Gastroesophageal sphincter (tissue), 4 donors: ENCODE measurements at regions not wholly inside any gene's neighbourhood (a gene's known extent, or its start where the extent isn't known, plus 50 kb on each side); places are given as distances from the start of the nearest gene placed in this dataset.

Experiments used
- ATAC-seq: fragments of 150-250 bp; one replicate; pipeline ENCODE4 v1.9.1; 2016; ENCODE audit warnings: mild to moderate bottlenecking, moderate library complexity
- H3K27ac ChIP-seq, 4 donors: fragments of 200-600 bp; sonication (generic) in 3 of 4; 1 replicate in 3 of 4; 2 replicates in 1 of 4; pipeline ENCODE4 v1.5.1; 2016 to 2019
- H3K27me3 ChIP-seq: fragments of 200-600 bp; sonication (generic); one replicate; pipeline ENCODE4 v1.5.1; 2019
- H3K36me3 ChIP-seq, 2 donors: fragments of 200-600 bp; sonication (generic); one replicate each; pipeline ENCODE4 v1.5.1; 2019; ENCODE audit warnings: control low read depth in 1 of 2
- H3K4me1 ChIP-seq, 3 donors: fragments of 200-600 bp; sonication (generic); 1 replicate in 2 of 3; 2 replicates in 1 of 3; pipeline ENCODE4 v1.5.1; 2016 to 2019; ENCODE audit warnings: control low read depth in 2 of 3
- H3K4me3 ChIP-seq, 2 donors: fragments of 200-600 bp; sonication (generic); one replicate each; pipeline ENCODE4 v1.5.1; 2019; ENCODE audit warnings: mild to moderate bottlenecking in 1 of 2, moderate library complexity in 1 of 2
- H3K9me3 ChIP-seq, 3 donors: fragments of 200-600 bp; sonication (generic); one replicate each; pipeline ENCODE4 v1.5.1; 2017 to 2019; ENCODE audit warnings: control low read depth in 2 of 3
- EP300 ChIP-seq: sonication (generic); formaldehyde crosslinking; IDR thresholded peaks from one replicate; pipeline ENCODE4 v1.6.1; 2017; ENCODE audit warnings: antibody characterized with exemption, mild to moderate bottlenecking
- POLR2A ChIP-seq, 2 donors: fragments of 450-650 bp; IDR thresholded peaks; one replicate each; pipeline ENCODE4 v1.6.1; 2017; ENCODE audit warnings: antibody characterized with exemption in 2 of 2, mild to moderate bottlenecking in 2 of 2, moderate library complexity in 1 of 2
- POLR2AphosphoS5 ChIP-seq: sonication (generic); formaldehyde crosslinking; IDR thresholded peaks from one replicate; pipeline ENCODE4 v1.6.1; 2017; ENCODE audit warnings: antibody characterized with exemption
- WGBS, 2 donors: methylation state at CpG; one replicate each; pipeline ENCODE4 v1.1.5; 2018; ENCODE audit warnings: low coverage in 1 of 2; 5-methylcytosine and 5-hydroxymethylcytosine counted together
- TF ChIP-seq, protein P1 (sequence below), 4 experiments: fragments of 200-600 bp in 2 of 4; fragments of 450-650 bp in 2 of 4; sonication (generic) in 1 of 4; IDR thresholded peaks; one replicate each; pipeline ENCODE4 v1.5.1; 2017 to 2019; ENCODE audit warnings: antibody characterized with exemption in 4 of 4, mild to moderate bottlenecking in 2 of 4, moderate library complexity in 2 of 4

DNA sequence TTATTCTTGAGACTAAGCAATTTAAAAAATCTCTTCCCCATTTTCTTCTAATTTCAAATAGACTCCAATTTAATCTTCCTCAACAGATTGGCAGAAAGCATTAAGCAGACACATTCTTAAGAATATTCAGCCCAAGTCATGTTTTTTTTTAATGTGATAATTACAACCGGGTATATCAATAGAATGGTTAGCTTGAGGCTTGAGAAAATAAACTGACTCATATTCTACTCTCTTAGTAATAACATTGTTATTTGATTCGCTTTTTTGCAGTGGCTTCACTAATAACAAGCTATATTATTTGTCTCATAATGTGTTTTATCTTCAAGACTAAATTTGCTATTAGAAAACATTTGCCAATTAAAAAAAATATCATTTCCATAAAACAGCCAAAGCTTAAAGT is 488.6 kb upstream of the RGS18 start:
- TF ChIP-seq POLR2A (IDR thresholded peaks at IDR 0.05) (no peak), POLR2AphosphoS5 (no peak)
- Histone ChIP-seq H3K36me3 (no peaks in the 10 kb centered on the region), H3K9me3 (no peaks in the 10 kb centered on the region), H3K4me1 (peaks cover 0 to 3% (median 0%) of the 10 kb centered on the region in 3 donors), H3K27ac (no peak overlapping the region), H3K4me3 (no peak overlapping the region), H3K27me3 (no peaks in the 10 kb centered on the region)
- no peak for ATAC-seq
- WGBS, 2 donors, result 79 to 81% methylated on average over 2 of the region's 2 CpGs

DNA sequence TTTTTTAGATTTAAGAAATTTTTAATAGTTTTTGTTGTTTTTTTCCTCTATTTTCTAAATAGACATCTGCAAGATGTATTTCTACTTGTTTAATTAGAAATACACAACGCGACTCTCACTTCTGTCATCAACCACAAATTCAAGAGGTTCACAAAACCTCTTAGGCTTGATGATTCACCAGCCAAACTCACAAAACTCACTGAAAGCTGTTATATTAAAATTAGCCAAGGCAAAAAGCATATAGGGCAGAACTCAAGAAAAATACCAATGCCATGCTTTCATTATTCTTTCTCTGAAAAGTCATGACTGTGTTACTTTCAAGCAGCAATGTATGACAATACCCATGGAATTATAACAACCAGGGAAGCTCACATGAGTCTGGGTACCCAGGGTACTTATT is 487.0 kb upstream of the RGS18 start:
- Histone ChIP-seq H3K27ac (no peak overlapping the region), H3K9me3 (no peaks in the 10 kb centered on the region), H3K4me1 (peaks cover 0 to 9% (median 3%) of the 10 kb centered on the region in 3 donors), H3K4me3 (no peak overlapping the region), H3K27me3 (no peaks in the 10 kb centered on the region), H3K36me3 (no peaks in the 10 kb centered on the region)
- TF ChIP-seq POLR2A (IDR thresholded peaks at IDR 0.05) (no peak), POLR2AphosphoS5 (no peak), EP300 (no peak)
- WGBS, 2 donors, result 100% methylated on average over 2 of the region's 2 CpGs
- no peak for ATAC-seq

DNA sequence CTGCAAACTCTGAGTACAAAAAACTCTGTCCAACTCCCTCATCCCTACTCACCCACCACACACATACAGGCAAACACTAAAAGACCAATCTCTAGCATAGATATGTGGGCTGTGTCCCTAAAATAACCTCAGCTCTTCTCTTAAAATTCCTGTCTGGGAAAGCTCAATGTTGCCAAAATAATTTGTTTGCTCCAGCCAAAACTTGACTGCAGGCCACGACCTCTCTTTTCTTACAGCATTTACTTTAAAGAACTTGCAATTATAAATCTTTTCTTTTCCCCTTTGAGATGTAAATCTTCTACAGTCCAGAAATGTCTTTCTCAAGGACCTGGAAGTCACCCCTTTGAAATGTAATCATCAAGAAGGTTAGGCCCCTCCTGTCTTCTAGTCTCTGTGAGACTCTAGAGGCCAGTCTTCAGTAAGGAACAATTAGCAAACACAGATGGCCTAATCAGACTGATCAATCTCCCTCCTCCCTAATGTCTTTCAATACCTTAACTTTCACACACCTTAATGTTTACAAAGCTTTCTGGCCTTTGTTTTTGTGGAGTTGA is 483.6 kb upstream of the RGS18 start:
- Histone ChIP-seq H3K9me3 (no peaks in the 10 kb centered on the region), H3K27me3 (no peaks in the 10 kb centered on the region), H3K27ac (no peak overlapping the region), H3K4me3 (no peak overlapping the region), H3K36me3 (no peaks in the 10 kb centered on the region), H3K4me1 (peaks cover 0 to 9% (median 3%) of the 10 kb centered on the region in 3 donors)
- TF ChIP-seq POLR2A (IDR thresholded peaks at IDR 0.05) (no peak), EP300 (no peak), POLR2AphosphoS5 (no peak)
- TF ChIP-seq, protein P1, sequence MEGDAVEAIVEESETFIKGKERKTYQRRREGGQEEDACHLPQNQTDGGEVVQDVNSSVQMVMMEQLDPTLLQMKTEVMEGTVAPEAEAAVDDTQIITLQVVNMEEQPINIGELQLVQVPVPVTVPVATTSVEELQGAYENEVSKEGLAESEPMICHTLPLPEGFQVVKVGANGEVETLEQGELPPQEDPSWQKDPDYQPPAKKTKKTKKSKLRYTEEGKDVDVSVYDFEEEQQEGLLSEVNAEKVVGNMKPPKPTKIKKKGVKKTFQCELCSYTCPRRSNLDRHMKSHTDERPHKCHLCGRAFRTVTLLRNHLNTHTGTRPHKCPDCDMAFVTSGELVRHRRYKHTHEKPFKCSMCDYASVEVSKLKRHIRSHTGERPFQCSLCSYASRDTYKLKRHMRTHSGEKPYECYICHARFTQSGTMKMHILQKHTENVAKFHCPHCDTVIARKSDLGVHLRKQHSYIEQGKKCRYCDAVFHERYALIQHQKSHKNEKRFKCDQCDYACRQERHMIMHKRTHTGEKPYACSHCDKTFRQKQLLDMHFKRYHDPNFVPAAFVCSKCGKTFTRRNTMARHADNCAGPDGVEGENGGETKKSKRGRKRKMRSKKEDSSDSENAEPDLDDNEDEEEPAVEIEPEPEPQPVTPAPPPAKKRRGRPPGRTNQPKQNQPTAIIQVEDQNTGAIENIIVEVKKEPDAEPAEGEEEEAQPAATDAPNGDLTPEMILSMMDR (IDR thresholded peaks at IDR 0.05), result no peak
- WGBS, 2 donors, result 20% methylated on average over 1 of the region's 1 CpG
- ATAC-seq, result no peak

DNA sequence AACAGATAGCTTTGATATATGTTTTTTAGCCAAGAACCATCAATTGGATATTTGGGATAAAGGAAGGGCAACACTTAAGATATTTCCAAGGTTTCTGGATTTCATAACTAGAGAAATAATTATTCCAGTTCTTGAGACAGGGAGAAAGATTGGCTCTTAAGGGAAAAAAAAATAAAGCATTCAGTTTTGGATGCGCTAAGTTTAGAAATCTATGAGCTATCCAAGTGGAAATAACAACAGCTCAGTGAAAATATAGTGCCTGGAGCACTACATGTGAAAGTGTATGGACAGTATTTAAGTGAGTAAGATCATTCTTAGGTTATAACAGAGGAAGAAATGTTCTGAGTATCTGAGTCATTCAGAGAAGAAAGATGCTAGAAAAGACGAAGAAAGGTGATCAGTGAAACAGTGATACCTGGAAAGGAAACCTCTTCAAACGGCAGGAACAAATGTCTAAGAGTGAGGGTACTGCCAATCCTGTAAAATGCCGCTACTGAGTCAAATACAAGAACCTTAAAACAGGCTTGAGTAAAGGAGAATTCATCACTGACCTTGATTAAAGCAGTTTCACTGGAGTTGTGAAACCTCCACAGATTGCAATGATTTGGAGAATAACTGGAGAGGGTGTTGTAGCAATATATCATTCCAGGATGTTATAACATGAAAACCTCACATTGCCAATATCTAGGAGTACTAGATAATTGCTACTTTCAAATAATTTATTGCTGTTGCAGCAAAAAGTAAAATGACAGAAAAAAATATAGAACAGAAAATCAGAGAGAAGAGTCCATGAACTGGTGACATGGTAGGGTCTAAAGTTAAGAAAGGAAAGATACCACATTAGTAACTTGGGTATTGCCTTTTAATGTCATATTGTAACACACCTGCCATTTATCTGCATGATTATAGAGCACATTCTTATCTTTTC is 482.1 kb upstream of the RGS18 start:
- no peak for ATAC-seq
- Histone ChIP-seq H3K4me1 (peaks cover 0 to 9% (median 3%) of the 10 kb centered on the region in 3 donors), H3K27ac (no peak overlapping the region), H3K4me3 (no peak overlapping the region), H3K27me3 (no peaks in the 10 kb centered on the region), H3K36me3 (no peaks in the 10 kb centered on the region), H3K9me3 (no peaks in the 10 kb centered on the region)
- WGBS, 2 donors, result 72 to 88% methylated on average over 2 to 4 of the region's 4 CpGs
- TF ChIP-seq, protein P1 (IDR thresholded peaks at IDR 0.05), result no peak
- TF ChIP-seq EP300 (no peak), POLR2A (IDR thresholded peaks at IDR 0.05) (no peak), POLR2AphosphoS5 (no peak)

DNA sequence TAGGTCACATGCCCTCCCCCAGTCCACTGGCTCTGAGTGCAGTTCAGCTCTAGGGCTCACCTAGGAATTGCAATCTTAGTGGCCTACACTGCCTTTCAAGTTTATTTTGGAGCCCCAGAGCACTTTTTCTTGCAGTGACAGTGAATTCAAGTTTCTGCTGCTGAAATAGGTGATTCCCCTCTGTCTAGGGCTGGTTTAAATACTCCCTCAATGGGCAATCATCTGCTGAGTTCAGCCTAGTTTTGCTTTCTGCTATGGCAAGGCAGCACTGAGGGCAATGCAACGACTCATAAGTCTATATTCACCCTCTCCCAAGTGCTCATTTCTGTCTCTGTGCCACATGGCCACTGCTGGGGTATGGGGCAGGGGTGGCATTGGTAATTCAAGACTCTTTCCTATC is 472.6 kb upstream of the RGS18 start:
- Histone ChIP-seq H3K27ac (no peak overlapping the region), H3K27me3 (no peaks in the 10 kb centered on the region), H3K9me3 (no peaks in the 10 kb centered on the region), H3K4me1 (no peaks in the 10 kb centered on the region), H3K4me3 (no peak overlapping the region), H3K36me3 (no peaks in the 10 kb centered on the region)
- no peak for ATAC-seq
- TF ChIP-seq, protein P1 (IDR thresholded peaks at IDR 0.05), result no peak
- TF ChIP-seq POLR2AphosphoS5 (no peak), POLR2A (IDR thresholded peaks at IDR 0.05) (no peak), EP300 (no peak)
- WGBS, 2 donors, result 63% methylated on average over 1 of the region's 1 CpG; no CpG with 5 or more reads in 1 of the 2 donors
